ENCODE measurements at regions not wholly inside any gene's neighbourhood (a gene's known extent, or its start where the extent isn't known, plus 50 kb on each side); places are given as distances from the start of the nearest gene placed in this dataset.

DNA sequence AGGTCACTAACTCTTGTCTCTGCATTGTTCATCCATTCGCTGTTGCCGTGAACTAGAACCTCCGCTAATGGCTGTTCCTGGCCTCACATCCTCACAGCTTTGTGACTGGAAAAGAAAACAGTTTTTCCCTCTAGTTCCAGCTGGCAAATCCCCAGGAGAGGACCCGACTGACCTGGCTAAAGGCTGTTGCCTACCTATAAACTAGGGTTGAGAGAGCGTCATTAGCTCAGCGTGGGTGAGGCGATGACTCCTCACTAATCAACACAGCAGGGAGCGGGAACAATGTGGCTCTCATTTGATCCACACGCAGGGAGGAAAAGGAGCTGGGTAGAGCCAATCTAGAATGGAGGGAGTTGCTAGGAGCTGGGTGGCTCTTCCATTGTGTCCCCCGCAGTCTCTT lies 282.1 kb upstream of the IRX5 start:
- H3K36me3 ChIP-seq (ENCODE audit: insufficient read depth in 1 of 2, low read depth in 1 of 2): no peaks in the 10 kb centered on the region
- intact Hi-C loops (cut with DNase I): no loop called here
- no peaks in the 10 kb centered on the region for H3K4me1 ChIP-seq
- ATAC-seq: no peak
- no peak overlapping the region for H3K27ac ChIP-seq
- no peak for DNase-seq
- H3K9me3 ChIP-seq: no peaks in the 10 kb centered on the region
- no peaks in the 10 kb centered on the region for H3K27me3 ChIP-seq (ENCODE audit: insufficient read depth in 3 of 3, low read length in 2 of 3)
- no peak overlapping the region for H3K4me3 ChIP-seq
- TF ChIP-seq, protein P1, sequence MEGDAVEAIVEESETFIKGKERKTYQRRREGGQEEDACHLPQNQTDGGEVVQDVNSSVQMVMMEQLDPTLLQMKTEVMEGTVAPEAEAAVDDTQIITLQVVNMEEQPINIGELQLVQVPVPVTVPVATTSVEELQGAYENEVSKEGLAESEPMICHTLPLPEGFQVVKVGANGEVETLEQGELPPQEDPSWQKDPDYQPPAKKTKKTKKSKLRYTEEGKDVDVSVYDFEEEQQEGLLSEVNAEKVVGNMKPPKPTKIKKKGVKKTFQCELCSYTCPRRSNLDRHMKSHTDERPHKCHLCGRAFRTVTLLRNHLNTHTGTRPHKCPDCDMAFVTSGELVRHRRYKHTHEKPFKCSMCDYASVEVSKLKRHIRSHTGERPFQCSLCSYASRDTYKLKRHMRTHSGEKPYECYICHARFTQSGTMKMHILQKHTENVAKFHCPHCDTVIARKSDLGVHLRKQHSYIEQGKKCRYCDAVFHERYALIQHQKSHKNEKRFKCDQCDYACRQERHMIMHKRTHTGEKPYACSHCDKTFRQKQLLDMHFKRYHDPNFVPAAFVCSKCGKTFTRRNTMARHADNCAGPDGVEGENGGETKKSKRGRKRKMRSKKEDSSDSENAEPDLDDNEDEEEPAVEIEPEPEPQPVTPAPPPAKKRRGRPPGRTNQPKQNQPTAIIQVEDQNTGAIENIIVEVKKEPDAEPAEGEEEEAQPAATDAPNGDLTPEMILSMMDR (IDR thresholded peaks at IDR 0.05): no peak
- WGBS, 3 donors: 82 to 84% (median 84%) methylated on average over 10 of the region's 10 CpGs

DNA sequence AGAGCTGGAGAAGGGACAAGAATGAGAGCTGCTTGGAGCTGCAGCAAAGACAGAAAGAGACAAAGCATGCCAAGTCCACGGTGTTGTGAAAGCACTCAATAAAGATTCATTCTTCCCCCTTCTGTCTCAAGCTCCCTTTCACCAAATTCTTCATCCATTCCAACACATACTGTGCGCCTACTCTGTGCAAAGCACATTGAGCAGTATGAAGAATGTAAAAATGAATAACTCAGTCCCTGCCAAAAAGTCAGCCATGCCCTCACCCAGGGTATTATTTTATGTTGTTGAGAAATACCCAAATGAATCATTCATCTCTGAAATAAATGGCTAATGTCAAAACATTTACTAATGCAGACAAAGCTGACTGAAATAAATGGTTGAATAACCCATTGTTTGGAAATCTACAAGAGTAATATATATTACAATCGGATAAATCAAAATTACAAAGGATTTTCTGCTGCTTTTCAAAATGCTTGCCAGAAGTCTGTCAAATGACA lies 282.9 kb upstream of the IRX5 start:
- intact Hi-C loops (cut with DNase I): no loop called here
- 23 to 40% (median 32%) methylated on average over 3 of the region's 3 CpGs for WGBS, 3 donors
- Histone ChIP-seq H3K27me3 (ENCODE audit: insufficient read depth in 3 of 3, low read length in 2 of 3) (no peaks in the 10 kb centered on the region), H3K9me3 (no peaks in the 10 kb centered on the region), H3K4me1 (no peaks in the 10 kb centered on the region), H3K4me3 (no peak overlapping the region), H3K36me3 (ENCODE audit: insufficient read depth in 1 of 2, low read depth in 1 of 2) (no peaks in the 10 kb centered on the region), H3K27ac (no peak overlapping the region)
- ATAC-seq (peak in 2 of 4 donors; percentile 38 to 49), DNase-seq (no peak)
- TF ChIP-seq, protein P1 (IDR thresholded peaks at IDR 0.05): no peak

DNA sequence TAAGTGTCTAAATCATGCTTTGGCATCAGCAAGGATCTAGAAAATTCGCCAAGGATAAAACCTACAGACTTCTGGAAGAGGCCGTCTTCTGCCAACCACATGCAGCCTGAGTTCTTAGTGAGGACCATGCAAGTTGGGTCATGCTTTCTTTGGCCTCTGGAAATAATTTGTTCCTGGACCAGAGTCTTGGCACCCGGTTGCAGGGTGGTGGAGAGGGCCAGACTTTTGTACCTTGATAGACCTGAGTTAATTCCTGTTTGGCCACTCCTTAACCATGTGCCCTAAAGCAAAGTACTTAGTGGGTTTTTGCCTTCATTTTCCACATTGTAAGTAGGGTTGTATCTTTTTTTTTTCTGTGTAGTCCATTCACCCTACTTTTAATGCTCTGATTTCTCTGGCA lies 283.4 kb upstream of the IRX5 start:
- TF ChIP-seq, protein P1 (IDR thresholded peaks at IDR 0.05): no peak
- Histone ChIP-seq H3K27ac (no peak overlapping the region), H3K9me3 (no peaks in the 10 kb centered on the region), H3K4me3 (no peak overlapping the region), H3K4me1 (no peaks in the 10 kb centered on the region), H3K36me3 (ENCODE audit: insufficient read depth in 1 of 2, low read depth in 1 of 2) (no peaks in the 10 kb centered on the region), H3K27me3 (ENCODE audit: insufficient read depth in 3 of 3, low read length in 2 of 3) (no peaks in the 10 kb centered on the region)
- ATAC-seq: peak in 1 of 4 donors; percentile 23
- 40 to 80% (median 49%) methylated on average over 3 of the region's 3 CpGs for WGBS, 3 donors
- intact Hi-C loops (cut with DNase I): no loop called here
- DNase-seq: no peak

DNA sequence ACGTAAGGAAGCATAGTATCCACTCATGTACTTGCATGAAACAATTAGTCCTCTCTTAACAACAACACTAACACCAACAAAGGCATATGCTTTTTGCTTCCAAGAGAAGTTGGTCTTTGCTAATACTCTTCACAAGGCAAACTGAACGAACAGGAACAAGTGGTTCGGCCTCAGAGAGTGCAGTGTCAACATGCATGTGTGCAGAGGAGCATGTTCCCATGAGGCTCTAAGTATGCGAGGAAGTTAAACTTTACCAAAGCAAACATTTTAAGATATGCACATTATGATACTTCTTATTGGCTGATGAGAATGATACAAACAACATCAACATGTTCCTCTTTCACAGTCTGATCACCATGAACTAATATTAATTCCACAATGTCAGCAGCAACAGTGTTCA lies 285.3 kb upstream of the IRX5 start:
- intact Hi-C loops (cut with DNase I): no loop called here

More for the DNA sequence above, 285.3 kb upstream of the IRX5 start:
- DNase-seq (no peak), ATAC-seq (no peak)
- no peak overlapping the region for H3K27ac ChIP-seq
- no peaks in the 10 kb centered on the region for H3K27me3 ChIP-seq (ENCODE audit: insufficient read depth in 3 of 3, low read length in 2 of 3)
- H3K4me3 ChIP-seq: no peak overlapping the region
- WGBS, 3 donors: 79 to 85% (median 82%) methylated on average over 4 of the region's 4 CpGs
- no peaks in the 10 kb centered on the region for H3K4me1 ChIP-seq
- no peaks in the 10 kb centered on the region for H3K36me3 ChIP-seq (ENCODE audit: insufficient read depth in 1 of 2, low read depth in 1 of 2)
- TF ChIP-seq, protein P1 (IDR thresholded peaks at IDR 0.05): no peak
- H3K9me3 ChIP-seq: no peaks in the 10 kb centered on the region

Measured in psoas muscle (tissue), 7 donors.